Stimulated activated CD4-positive, alpha-beta T cell treated with anti-CD3 and anti-CD28 coated beads, TNF-alpha, amount 100 ng/mL, for 1 hour (primary cell): ENCODE measurements at regions not wholly inside any gene's neighbourhood (a gene's known extent, or its start where the extent isn't known, plus 50 kb on each side); places are given as distances from the start of the nearest gene placed in this dataset.

ENCODE experiments used
- DNase-seq, 3 donors: peaks; one replicate each; pipeline ENCODE4 v3.0.0-alpha.2; 2020; ENCODE audit warnings: low read depth in 3 of 3, low spot score in 1 of 3

DNA sequence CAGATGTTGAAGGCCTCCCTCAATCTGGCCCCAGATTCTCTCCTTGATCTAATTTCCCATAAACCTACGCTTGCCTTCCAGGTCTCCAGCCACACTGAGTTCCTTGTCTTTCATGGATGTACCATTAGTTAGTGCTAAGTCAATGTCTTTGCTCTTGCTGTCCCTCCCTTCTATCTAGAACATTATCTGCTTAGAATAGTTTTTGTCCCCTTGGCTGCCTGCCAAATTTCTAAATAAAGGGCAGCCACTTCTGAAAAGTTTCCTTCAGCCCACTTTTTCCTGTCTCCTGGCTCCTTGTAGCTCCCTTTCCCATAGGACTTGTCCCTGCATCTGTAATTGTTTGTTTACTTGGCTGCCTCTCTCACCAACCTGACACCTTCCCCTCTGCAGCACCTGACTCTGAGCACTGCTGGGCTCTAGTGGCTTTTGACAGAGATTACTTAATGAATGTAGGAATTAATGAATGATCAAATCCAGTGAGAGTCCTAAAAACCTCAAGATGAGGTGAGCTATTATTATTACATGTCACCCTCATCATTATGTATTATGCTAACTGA lies 58.3 kb downstream of the CXCL12 start:
- no peak for DNase-seq

DNA sequence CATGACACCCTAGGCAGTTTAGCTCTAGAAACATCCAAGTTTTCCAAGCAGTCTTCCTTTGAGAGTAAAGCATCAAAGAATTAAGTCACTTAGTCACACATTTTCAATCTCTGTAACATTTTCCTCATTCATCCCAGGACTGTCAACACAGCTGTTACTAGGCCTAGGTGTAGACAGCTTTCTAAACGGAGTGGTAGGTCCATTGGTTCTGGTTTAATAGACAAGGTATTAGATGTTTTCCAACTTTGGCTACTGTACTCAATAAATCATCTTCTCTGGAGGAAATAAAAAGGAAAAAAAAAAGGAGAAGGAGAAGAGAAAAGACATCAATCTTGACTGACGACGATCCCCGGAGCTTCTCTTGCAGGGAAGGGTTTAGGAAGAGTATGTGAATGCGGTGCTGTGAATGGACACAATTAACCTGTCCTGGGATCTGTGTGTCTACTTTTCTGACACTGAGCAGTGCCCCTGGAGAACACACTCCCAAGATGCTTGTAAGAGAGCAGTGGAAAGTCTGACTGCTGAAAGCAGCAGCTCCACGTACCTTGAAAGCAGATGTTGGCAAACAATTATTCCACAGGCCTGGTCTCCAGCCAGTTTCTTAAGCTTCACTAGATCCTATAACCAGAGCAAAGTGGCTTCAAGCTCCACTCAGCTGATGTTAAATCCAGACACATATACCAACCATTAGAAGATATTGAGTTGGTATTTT lies 59.1 kb downstream of the CXCL12 start:
- DNase-seq, result no peak

DNA sequence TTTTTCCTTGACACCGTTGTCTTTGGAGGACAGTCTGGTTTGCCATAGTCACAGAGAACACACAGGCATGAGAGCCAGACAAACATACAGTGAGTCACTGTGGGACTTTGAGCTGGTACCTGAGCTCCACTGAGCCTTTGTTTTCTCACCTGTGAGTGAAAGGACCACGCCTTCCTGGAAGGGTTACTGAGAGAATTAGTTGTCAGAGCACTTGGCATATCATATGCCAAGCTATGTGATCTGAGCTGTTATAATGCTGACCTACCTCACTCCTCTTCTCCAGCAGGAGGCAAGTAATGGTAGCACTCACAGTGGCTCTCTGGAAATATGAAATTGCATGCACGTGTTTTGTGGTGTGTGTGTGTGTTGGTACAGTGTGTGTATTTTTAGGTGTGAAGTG lies 59.7 kb downstream of the CXCL12 start:
- no peak for DNase-seq

DNA sequence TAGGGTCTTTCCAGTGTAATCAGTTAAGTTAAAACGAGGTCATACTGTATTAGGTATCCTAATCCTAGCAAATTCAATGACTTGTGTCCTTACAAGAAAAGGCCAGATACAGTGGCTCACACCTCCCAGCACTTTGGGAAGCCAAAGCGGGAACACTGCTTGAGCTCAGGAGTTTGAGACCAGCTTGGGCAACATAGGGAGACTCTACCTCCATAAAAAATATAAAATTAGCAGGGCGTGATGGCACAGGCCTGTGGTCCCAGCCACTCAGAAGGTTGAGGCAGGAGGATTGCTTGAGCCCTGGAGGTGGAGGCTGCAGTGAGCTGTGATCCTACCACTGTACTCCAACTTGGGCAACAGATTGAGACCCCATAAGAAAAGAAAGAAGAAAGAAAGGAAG lies 61.1 kb downstream of the CXCL12 start:
- no peak for DNase-seq

DNA sequence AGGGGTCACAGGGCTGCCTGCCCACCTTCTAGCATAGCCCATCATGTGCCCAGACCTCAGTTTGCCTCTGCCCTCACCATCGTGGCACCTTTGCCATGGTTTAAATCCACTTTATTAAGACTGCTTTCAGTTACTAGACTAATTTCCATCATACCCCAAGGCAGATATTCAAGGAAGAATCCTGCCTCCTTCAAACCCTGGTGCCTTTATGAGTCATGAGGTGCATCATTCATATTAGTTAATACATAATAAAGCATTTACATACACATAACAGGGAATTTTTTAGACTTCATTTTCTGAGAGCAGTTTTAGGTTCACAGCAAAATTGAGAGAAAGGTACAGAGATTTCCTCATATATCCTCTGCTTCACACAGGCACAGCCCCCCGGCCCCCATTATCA lies 62.8 kb downstream of the CXCL12 start:
- no peak for DNase-seq

DNA sequence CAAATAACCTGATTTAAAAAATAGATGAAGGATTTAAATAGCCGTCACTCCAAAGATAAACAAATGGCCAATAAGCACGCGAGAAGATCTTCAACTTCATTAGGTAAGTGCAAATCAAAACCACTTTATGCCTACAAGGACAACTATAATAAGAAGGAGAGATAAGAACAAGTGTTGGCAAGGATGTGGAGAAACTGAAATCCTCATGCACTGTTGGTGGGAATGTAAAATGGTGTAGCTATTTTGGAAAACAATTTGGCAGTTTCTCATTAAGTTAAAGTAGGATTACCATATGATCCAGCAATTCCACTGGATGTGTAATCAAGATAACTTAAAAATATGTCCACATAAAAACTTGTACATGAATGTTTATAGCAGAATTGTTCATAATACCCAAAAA lies 64.1 kb downstream of the CXCL12 start:
- DNase-seq, result no peak

DNA sequence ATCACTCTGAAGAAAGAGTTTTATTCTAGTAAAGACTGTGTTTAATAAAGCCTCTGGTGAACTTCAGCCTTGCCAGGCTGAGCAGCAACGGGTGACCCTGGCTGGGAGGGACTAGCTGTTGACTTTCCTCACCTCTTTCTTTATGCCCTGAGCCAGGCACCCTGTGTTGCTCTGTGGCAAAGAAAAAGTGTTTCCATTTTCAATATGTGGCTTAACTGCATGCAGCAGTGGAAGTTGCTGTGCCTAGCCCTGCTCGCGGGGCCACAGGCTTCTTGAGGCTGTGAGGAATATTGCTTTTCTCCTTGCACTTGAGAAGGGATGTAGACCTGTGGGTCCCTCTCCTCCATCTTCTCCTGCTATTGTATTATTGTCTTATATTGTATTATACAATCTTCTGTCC lies 67.0 kb downstream of the CXCL12 start:
- DNase-seq, result no peak

DNA sequence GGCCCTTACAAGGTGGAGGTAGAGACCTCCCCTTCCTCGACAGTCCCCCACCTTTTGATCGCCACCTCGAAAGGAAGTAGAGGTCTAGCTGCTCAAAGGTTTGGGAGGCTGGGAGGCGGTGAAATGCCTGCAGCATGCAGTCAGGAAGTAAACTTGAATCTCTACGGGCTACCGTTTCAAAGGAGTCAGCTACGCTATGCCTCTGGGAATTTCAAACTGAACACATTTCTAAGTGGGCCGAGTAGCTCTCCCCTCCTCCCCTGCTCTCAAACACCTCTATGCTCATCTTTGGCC lies 68.0 kb downstream of the CXCL12 start:
- DNase-seq, result no peak

DNA sequence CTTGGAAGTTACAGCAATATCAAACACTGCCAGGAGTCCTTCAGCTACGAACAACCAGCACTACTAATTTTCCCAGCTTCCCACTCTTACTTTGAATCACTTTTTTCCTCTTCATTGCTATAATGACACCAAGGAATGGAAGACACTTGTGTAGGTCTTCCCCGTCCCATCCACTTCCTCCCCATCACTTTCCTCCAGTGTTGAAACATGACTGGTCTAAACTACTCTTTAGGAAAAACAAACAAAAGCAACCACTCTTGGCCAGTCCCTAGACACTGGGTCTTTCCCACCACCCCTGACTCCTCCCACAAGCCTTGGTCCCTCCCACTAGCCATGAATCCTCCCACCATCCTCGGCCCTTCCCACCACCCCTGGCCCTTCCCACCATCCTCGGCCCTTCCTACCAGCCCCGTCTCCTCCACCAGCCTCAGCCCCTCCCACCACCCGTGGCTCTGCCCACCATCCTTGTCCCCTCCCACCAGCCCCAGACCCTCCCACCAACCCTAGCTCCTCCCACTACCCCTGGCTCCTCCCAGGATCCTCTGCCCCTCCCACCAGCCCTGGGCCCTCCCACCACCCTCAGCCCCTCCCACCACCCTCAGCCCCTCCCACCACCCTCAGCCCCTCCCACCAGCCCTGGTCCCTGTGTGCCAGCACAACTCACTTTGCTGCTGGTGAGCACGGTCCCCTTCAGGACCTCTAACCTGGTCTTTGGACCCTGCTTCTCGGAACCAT lies 68.5 kb downstream of the CXCL12 start:
- no peak for DNase-seq

DNA sequence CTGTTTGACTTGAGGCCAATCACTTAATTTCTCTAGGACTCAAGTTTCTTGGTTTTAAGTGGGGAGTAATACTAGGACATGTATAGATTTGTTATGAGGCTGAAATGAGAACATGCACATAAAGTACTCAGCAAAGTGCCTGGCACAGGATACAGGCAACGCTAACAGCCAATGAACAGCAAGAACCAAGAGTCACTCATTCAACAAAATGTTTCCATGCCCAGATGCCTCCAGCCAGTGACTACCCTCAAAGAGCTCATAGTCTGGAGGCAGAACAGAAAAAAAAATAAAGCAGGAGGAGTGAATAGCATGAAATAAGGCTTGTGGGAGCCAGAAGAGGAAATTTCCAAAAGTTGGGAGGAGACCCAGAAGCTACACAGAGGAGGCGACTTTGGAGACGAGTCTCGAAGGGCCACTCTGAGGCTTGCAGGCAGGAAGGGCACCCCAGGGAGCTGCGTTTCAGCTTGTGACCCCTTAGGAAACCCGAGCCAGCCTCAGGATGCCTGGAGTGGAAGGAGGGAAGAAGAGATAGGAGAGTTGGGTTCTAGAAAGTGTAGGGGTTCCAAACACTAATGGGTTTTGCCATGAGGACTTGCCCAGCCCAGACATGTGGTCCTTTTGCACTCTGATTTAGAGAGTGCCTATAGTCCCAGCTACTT lies 70.0 kb downstream of the CXCL12 start:
- no peak for DNase-seq

DNA sequence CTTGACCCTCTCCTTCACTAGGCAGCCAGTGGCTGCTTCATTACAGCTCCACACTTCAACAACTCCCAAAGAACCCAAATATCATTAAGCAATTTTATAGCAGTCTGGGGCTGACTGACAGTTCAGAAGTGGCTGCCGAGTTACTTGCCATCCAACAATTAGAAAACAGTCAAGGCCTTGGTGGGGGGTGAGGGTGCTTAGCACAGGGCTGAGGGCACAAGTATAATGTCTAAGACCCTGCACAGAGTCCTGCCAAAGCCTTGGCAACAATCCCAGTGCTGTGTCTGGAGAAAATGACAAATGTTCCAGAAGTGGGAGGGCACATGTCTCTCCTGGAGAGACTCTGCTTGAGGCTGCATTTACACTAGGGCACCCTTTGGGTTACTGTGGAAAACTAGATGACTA lies 71.1 kb downstream of the CXCL12 start:
- no peak for DNase-seq

DNA sequence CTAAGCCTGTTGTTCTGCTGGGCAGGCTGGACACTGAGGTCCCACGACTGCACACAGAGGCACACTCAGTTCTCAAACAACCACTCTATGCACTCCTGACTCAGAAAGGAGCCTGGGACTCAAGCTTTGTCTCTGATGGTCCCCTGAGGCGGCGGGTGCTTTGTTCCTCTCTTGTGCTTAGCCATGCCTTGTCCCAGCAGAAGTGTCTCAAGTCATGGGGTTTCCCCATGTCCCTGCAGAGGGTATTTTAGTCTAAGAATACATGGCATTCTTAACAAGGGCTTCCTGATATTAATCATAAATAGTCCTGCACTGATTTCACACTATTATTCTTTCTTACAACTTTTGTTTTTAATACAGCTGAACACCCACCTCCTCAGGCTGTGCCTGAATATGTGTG lies 72.5 kb downstream of the CXCL12 start:
- DNase-seq, result no peak

DNA sequence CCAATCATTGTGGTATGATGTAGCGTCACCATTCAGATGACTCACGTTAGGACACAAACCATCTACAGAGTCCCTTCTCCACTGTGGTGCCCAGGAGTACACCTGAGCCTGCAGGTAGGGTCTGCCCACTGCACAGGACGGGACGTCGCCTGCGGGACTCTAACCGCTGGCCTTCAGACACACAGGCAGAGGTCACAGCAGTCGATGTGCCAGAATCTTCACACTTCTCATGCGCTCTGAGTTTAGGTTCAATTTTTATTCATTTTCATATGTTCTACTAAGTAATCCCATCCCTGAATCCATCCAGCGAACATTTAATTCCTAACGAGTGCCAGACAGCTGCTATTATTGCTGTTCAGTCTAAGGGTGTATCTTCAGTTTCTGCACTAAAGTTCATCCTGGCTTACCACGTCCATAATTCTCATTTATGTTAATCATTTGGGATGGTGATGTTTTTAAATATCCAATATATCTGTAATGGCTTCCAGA lies 73.3 kb downstream of the CXCL12 start:
- no peak for DNase-seq

DNA sequence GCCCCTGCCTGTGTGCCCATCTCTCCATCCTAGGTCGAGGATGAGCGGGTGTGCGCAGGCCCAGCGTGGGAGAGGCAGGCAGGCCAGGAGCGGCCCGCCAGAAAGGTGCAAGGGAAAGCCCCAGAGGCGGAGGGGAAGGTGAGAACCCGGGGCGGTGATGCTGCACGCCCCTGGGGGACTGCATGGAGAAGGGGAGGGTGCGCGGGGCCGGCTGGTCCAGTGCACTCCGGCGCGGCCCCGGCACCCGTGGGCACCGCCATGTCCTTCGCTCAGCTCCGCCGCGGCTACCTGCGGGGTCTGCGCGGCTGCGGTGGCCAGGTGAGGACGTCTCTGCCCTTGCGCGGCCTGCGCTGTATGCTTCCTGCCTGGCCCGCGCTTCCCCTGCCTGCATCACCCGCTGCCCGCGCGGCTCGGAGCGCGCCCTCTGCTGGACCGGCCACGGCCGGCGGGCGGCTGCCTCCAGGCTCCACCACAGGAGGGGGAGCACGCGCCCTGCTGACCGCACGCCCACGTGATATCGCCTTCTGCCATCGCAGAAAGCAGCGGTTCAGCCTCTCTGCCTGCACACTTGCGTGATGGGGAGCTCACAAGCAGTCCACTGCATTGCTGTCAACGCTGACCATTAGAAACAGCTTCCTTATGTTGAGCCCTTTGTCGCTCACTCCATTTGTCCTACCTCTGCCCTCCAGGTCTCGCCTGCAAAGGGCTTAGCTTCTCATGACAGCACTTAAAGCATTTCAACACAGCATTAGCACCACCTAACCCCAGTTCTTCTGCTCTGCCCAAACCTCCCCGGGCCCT lies 73.9 kb downstream of the CXCL12 start:
- DNase-seq, result peak in 2 of 3 donors; percentile 14 to 46

DNA sequence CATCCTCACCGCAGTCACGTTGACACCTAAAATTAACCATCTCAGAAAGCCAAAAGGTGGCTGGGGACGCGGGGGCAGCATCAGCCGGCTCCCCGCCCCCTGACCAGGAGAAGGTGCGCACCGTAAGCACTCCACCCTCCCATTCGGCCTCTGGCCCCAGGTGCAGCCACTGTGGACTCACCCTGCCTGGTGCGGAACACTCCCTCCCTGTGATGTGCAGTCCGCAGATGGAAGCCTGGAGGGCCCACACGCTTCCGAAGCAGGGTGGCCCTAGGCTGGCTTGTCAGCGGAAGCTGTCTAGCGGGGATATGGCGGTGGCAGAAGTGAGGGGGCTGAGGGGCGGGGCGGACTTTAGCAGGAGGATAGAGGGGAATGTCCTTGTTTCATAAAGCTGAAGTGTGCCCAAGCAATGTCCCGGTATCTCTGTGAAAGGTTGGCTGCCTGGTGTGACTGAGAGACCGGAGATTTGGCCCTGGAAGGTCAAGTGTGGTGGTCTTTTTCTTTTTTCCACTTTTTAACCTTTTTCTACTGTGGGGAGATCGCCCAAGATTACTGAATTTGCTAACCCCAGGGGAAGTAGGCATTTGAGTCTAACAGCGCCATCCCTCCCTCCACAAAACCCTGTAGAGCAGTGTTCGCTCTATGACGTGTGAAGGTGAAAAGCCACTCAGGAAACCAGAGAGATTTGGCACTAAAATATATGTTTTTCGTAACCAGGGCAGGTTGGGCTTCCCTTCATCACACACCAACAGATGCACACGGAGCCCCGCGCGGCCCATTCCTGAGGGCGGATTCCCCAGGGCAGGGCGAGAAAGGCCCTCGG lies 74.7 kb downstream of the CXCL12 start:
- DNase-seq, result no peak

DNA sequence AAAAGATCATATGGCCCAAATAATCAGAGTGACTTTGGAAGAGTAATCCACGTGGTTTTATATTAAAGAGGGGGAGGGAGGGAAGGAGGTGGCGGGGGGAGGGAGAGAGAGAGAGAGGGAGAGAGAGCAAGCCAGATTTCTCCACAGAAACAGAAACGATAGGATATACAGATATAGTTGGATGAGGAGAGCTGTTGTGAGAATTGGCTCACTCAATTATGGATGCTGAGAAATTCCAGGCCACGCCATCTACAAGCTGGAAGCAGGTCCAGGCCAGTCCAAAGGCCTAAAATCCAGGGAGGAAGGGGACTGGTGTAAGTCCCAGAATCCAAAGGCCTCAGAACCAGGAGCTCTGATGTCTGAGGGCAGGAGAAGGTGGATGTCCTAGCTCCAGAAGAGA lies 75.5 kb downstream of the CXCL12 start:
- DNase-seq, result no peak

DNA sequence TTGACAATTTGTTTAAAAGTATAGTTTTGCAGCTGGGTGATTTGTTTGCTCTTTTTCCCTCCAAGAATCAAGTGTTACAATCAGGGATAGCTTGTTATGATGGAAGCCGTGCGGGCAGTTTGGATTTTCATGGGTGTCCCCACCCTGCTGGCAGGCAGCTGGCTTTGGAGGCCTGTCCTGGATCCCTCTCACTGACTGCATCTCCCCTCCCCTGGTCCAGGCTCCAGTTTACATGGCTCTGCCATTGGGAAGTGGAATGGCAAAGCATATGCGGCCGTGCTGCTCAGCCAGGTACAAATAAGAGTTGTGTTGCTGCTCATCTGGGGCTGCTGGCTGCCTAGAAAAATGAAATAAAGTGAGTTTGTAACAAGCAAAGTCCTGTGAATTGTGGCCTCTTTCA lies 76.0 kb downstream of the CXCL12 start:
- DNase-seq, result no peak

DNA sequence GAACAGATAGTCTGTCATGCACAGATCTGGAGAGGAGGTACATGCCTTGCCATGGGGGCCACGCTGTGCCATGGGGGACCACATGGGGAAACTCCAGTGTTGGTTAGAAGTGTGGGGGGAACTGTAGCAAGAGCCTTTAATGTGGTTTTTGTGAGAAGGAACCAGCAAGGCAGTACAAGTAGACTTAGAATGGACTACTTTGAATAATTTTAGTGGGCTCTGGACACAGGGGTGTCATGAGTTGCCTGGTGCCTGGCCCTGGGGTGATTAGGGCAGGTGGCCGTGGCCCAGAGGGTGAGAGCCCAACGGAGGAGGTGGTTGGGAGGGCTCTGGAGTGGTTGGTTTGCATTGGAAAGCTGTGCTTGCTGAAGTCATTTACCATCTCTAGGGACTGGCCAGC lies 77.2 kb downstream of the CXCL12 start:
- DNase-seq, result no peak

DNA sequence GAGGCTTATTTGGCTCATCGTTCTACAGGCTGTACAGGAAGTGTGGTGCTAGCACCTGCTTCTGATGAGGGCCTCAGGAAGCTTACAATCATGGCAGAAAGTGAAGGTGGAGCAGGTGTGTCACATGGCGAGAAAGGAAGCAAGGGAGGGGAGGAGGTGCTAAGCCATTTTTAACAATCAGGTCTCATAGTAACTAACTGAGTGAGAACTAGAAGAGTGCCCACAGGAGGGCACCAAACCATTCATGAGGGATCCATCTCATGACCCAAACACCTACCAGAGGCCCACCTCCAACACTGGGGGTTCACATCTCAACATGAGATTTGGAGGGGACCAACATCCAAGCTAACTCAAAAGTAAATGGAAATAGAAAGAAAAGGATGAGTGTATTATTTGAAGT lies 78.1 kb downstream of the CXCL12 start:
- no peak for DNase-seq

DNA sequence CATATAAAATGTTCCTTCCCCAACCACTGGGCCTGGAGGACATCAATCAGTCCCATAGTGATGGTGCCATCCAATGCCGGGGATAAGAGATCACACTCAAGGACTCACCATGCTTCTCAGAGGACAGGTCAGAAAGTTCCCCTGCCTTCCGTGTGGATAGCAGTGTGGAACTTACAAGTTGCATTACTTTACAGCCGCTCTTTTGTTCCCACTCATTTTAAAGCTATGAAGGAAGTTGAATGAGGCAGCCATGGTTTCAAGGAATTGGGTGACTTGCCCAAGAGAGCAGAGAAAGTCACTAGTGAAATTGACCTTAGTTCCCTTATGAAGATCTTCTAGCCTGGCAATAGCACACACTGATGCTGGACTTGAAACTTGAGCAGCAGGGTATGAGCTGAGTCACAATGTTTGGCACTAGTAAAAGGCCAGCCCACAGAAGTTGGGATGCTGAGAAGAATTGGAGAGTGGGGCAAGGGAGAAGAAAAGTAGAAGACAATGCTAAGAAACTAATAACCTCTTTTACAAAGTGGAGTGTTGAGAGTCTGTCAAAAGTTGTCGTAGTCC lies 78.7 kb downstream of the CXCL12 start:
- DNase-seq, result no peak
